ENCODE measurements at regions not wholly inside any gene's neighbourhood (a gene's known extent, or its start where the extent isn't known, plus 50 kb on each side); places are given as distances from the start of the nearest gene placed in this dataset.
"Not testable (repeated sequence)": the region's sequence is repeated elsewhere in the genome, so short reads cannot be mapped to it uniquely, and the experiment has no call there.

GRCh38 chr3:104908761-104909160 is 457.9 kb upstream of the ALCAM start:
- ATAC-seq (no peak), DNase-seq (ENCODE audit: missing footprints) (peak; percentile 11)
- intact Hi-C loops (cut with DNase I) = loop anchor here (5.0 kb wide), 1 partner anchor 259 kb away; no protein-coding TSS in a partner anchor

- intact Hi-C loops (cut with DNase I) = loop anchor here (5.0 kb wide), 1 partner anchor 258 kb away; no protein-coding TSS in a partner anchor
- DNase-seq (ENCODE audit: missing footprints) = no peak
- no peak for ATAC-seq
These were observed 457.5 kb upstream of the ALCAM start for GRCh38 chr3:104909198-104909597.

GRCh38 chr3:104909721-104910120 is 457.0 kb upstream of the ALCAM start:
- no peak for DNase-seq (ENCODE audit: missing footprints)
- intact Hi-C loops (cut with DNase I) = loop anchor here (5.0 kb wide), 1 partner anchor 258 kb away; no protein-coding TSS in a partner anchor
- ATAC-seq = no peak

DNA sequence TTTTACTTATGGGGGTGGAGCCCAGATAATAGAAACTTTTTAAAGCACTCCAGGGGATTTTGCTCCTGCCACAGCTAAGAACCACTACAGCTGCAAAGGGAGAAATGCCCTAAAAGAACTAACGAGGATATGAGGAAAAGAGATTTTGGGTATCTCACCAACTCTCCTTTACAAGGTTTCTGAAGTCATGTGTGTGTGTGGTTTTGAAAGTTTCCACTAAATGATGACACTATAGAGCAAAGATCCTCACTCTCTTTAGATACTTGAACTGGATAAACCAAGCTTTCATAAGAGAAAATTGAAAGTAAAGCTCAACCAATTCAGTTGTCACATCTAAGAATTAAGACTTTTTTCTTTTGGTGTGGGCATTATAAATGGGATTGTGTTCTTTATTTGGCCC is 455.3 kb upstream of the ALCAM start:
- DNase-seq (ENCODE audit: missing footprints) = no peak
- intact Hi-C loops (cut with DNase I) = no loop called here
- no peak for ATAC-seq

- intact Hi-C loops (cut with DNase I) = no loop called here
- ATAC-seq (no peak), DNase-seq (ENCODE audit: missing footprints) (no peak)
These were observed 449.7 kb upstream of the ALCAM start for GRCh38 chr3:104916971-104917370.

GRCh38 chr3:104920512-104920911 is 446.2 kb upstream of the ALCAM start:
- no peak for ATAC-seq
- no peak for DNase-seq (ENCODE audit: missing footprints)
- intact Hi-C loops (cut with DNase I) = no loop called here

- intact Hi-C loops (cut with DNase I) = no loop called here
- DNase-seq (ENCODE audit: missing footprints) (no peak), ATAC-seq (no peak)
These were observed 432.7 kb upstream of the ALCAM start for GRCh38 chr3:104933972-104934371.

DNA sequence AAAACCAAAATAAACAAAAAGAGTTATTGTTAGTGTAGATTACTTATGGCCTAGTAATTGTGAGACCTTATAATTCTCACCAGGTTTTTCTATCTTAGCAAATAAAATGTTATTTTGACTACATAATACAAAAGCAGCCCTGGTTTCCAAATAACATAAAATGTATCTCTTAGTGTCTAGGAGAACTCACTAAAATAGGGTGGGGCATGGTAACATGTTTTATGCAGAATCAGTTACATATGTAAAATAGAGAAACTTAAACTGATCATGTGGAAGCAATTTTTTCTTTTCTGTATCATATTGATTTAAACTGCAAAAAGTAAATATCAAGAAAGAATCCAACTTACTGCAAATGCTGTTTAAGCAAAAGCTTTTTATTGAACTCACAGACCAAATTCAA is 431.1 kb upstream of the ALCAM start:
- DNase-seq (ENCODE audit: missing footprints) = no peak
- intact Hi-C loops (cut with DNase I) = no loop called here
- ATAC-seq = no peak

- intact Hi-C loops (cut with DNase I) = no loop called here
- ATAC-seq = no peak
- no peak for DNase-seq (ENCODE audit: missing footprints)
These were observed 427.5 kb upstream of the ALCAM start for GRCh38 chr3:104939196-104939595.

GRCh38 chr3:104941785-104942184 is 424.9 kb upstream of the ALCAM start:
- no peak for DNase-seq (ENCODE audit: missing footprints)
- ATAC-seq = no peak
- intact Hi-C loops (cut with DNase I) = no loop called here

DNA sequence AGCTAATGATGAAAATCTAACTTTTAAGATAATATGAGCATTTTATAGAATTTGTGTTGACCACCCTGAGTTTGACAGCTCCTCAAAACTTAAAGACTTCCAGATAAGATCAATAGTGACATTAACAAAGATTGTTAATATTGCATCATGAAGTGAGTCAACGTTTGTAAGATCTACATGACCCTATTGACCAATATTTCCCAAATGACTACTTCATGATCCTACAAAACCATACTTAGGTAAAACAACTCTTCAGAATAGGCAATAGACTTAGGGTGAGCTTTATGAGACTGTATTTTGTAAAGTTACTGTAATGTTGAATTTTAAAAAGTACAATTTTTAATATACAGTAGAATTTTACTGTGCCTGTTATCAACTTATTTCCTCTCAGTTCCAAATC is 422.7 kb upstream of the ALCAM start:
- ATAC-seq = no peak
- intact Hi-C loops (cut with DNase I) = no loop called here
- no peak for DNase-seq (ENCODE audit: missing footprints)

GRCh38 chr3:104947943-104948342 is 418.8 kb upstream of the ALCAM start:
- DNase-seq (ENCODE audit: missing footprints) = no peak
- no peak for ATAC-seq
- intact Hi-C loops (cut with DNase I) = no loop called here

- ATAC-seq; intact Hi-C loops (cut with DNase I); DNase-seq (ENCODE audit: missing footprints): not testable (repeated sequence)
These were observed 416.9 kb upstream of the ALCAM start for GRCh38 chr3:104949810-104950209.

DNA sequence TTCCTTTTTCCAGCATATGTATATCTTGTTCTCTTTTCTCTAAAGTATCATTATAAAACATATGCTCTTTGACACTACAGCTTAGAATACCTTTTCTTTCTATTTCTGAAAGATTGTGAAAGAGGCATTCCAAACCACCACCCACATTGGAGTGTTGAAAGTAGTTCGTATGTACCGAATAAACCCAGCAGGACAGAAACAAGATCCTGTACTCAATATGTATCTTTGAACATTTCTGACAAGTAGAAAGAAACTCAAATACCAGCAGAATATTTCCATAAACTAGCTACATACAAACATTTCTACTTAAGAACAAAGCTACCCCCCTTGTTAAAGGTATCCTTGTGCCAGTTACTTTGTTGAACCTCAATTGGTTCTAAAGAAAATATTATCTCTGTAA is 415.3 kb upstream of the ALCAM start:
- intact Hi-C loops (cut with DNase I) = no loop called here
- no peak for DNase-seq (ENCODE audit: missing footprints)
- ATAC-seq = no peak

DNA sequence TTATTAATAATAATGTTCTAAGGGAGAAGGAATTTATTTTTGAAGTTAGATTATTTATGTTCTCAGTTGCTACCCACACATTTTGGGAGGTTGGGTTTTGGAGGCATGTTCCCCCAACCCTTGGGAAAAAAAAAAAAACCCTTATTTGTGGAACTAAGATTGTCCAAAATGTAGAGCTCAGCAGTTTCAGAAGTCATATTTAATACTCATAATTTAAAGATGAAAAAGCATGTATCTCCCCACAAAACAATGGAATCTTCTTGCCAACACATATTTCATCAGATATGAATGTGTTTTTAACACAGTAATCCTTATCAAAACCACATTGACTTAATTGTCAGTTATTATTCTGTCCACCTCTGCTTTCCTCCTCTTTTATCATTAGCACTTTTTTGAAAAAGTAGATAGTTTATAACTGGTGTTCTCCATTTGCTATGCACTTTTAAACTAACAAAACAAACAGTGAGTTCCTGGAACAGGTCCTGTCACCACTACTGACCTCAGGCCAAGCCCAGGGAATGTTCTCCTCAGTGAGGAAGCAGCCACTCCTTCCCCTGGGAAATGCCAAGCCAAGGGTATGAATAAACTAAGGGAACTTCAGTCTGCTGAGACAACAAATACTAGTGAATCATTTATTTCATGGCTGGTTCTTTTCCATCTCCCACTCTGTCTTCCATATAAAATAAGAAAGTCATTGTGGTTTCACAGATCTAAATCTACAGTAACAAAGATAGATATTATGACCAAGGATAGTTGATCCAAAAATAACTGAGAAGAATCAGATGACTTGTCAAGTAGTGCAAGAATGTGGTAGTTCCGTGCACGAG is 414.4 kb upstream of the ALCAM start:
- DNase-seq (ENCODE audit: missing footprints) (no peak), ATAC-seq (no peak)
- intact Hi-C loops (cut with DNase I) = no loop called here

GRCh38 chr3:104956620-104957345 is 409.9 kb upstream of the ALCAM start:
- intact Hi-C loops (cut with DNase I) = no loop called here
- peak; percentile 55 for DNase-seq (ENCODE audit: missing footprints)

DNA sequence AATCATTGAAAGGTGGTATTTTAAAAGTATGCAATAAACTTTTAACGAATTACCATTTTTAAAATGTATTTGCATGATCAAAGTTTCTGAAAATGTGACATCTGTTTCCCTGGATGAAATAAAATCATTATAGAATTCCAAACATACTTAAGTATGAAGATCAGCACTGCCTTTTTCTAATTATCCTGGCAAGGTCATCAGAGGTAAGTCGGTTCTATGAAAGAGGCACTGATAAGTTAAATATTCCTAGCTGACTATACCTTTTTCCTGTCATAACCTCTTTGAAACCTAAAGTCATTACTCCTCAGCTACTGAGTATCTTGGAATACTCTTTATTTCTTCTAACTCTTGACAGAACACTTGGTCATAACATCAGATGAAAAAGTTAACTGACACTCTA is 406.1 kb upstream of the ALCAM start:
- DNase-seq (ENCODE audit: missing footprints) (no peak), ATAC-seq (no peak)
- intact Hi-C loops (cut with DNase I) = no loop called here

More at GRCh38 chr3:104956620-104957345, 409.9 kb upstream of the ALCAM start:
- ATAC-seq = no peak

DNA sequence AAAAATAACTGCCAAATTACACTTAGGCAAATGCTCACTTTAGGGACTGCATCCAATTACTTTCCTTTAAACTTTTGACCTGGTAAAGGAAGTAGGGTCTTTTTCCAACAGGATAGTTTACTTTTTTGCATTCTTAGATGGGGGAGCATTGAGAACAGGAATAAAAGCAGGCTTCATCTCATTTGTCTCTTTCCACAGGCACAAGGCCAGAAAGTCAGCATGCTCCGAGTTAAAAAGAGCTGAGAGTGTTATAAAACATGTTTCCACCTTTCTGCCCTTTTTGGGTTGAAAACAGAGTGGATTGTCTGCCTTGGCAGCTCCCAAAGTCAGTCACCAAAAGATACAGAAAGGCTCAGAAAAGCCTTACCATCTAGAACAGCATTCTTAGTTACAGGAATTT is 404.9 kb upstream of the ALCAM start:
- no peak for DNase-seq (ENCODE audit: missing footprints)
- ATAC-seq = no peak
- intact Hi-C loops (cut with DNase I) = no loop called here

GRCh38 chr3:104974316-104974715 is 392.4 kb upstream of the ALCAM start:
- intact Hi-C loops (cut with DNase I) = no loop called here
- ATAC-seq = no peak

DNA sequence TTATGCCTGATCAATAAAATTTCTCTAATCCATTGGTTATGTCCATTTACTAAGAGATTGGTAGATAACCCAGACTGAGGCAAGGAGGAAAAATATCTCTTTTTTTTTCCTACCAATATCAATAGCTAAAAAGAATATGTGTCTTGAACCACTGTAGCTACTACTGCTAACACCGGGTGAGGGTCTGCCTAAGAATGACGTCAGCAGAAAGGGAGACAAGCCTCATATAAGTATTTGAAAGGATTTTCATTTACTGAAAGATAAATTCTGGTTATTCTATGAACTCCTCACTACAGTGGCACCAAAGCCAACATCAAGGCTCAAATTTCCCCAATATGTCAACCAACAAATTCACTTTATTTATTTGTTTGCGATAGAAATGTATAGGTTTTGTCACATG is 389.0 kb upstream of the ALCAM start:
- ATAC-seq (no peak), DNase-seq (ENCODE audit: missing footprints) (no peak)

More at GRCh38 chr3:104974316-104974715, 392.4 kb upstream of the ALCAM start:
- DNase-seq (ENCODE audit: missing footprints) = no peak

More for the DNA sequence above, 389.0 kb upstream of the ALCAM start:
- intact Hi-C loops (cut with DNase I) = no loop called here
